ENCODE measurements at regions not wholly inside any gene's neighbourhood (a gene's known extent, or its start where the extent isn't known, plus 50 kb on each side); places are given as distances from the start of the nearest gene placed in this dataset.
A peak's percentile ranks its signal among the peaks of the same experiment; 100 is the strongest.

GRCh38 chr3:632571-633170, 436.1 kb downstream of the CHL1 start:
- Histone ChIP-seq H3K79me2 (ENCODE audit: insufficient read depth, low read length) (no peaks in the 10 kb centered on the region), H3K9me3 (ENCODE audit: insufficient read depth, low read depth, low read length) (no peaks in the 10 kb centered on the region), H3K4me3 (ENCODE audit: low read length, poor library complexity, severe bottlenecking) (no peak overlapping the region), H3K9me2 (replicated peaks; ENCODE audit: low read depth, low read length) (no peaks in the 10 kb centered on the region), H4K20me1 (ENCODE audit: insufficient read depth, low read length, poor library complexity, severe bottlenecking) (no peaks in the 10 kb centered on the region), H3K36me3 (ENCODE audit: insufficient read depth, low read length) (no peaks in the 10 kb centered on the region), H3K9ac (ENCODE audit: low read depth, low read length, poor library complexity, severe bottlenecking) (no peak overlapping the region), H3K4me1 (ENCODE audit: insufficient read depth, low read length, poor library complexity, severe bottlenecking) (no peaks in the 10 kb centered on the region), H3F3A (ENCODE audit: low read depth) (no peaks in the 10 kb centered on the region), H3K27me3 (ENCODE audit: insufficient read depth, low read length, poor library complexity, severe bottlenecking) (no peaks in the 10 kb centered on the region), H2AFZ (ENCODE audit: low read length) (no peak overlapping the region), H3K4me2 (ENCODE audit: low read depth, low read length, poor library complexity, severe bottlenecking) (no peak overlapping the region)
- TF ChIP-seq CTCF (conservative IDR thresholded peaks at IDR 0.05; ENCODE audit: low read length): peak; percentile 90
- TF ChIP-seq EZH2phosphoT487 (IDR thresholded peaks at IDR 0.05; ENCODE audit: borderline replicate concordance): no peak

- no peaks in the 10 kb centered on the region for H4K20me1 ChIP-seq (ENCODE audit: insufficient read depth, low read length, poor library complexity, severe bottlenecking)
- no peaks in the 10 kb centered on the region for H3F3A ChIP-seq (ENCODE audit: low read depth)
- H3K9me2 ChIP-seq (replicated peaks; ENCODE audit: low read depth, low read length): no peaks in the 10 kb centered on the region
- TF ChIP-seq CTCF (conservative IDR thresholded peaks at IDR 0.05; ENCODE audit: low read length) (no peak; the same call in 1 of the 2 replicates), EZH2phosphoT487 (IDR thresholded peaks at IDR 0.05; ENCODE audit: borderline replicate concordance) (no peak)
- no peaks in the 10 kb centered on the region for H3K4me1 ChIP-seq (ENCODE audit: insufficient read depth, low read length, poor library complexity, severe bottlenecking)
- H3K9me3 ChIP-seq (ENCODE audit: insufficient read depth, low read depth, low read length): no peaks in the 10 kb centered on the region
- no peak overlapping the region for H3K4me2 ChIP-seq (ENCODE audit: low read depth, low read length, poor library complexity, severe bottlenecking)
- H3K79me2 ChIP-seq (ENCODE audit: insufficient read depth, low read length): no peaks in the 10 kb centered on the region
- no peaks in the 10 kb centered on the region for H3K36me3 ChIP-seq (ENCODE audit: insufficient read depth, low read length)
- no peak overlapping the region for H3K4me3 ChIP-seq (ENCODE audit: low read length, poor library complexity, severe bottlenecking)
- no peaks in the 10 kb centered on the region for H3K27me3 ChIP-seq (ENCODE audit: insufficient read depth, low read length, poor library complexity, severe bottlenecking)
- H2AFZ ChIP-seq (ENCODE audit: low read length): no peak overlapping the region
- H3K9ac ChIP-seq (ENCODE audit: low read depth, low read length, poor library complexity, severe bottlenecking): no peak overlapping the region
Measured at GRCh38 chr3:634511-634910, 437.9 kb downstream of the CHL1 start.

GRCh38 chr3:635393-635792, 438.8 kb downstream of the CHL1 start:
- H4K20me1 ChIP-seq (ENCODE audit: insufficient read depth, low read length, poor library complexity, severe bottlenecking): no peaks in the 10 kb centered on the region
- TF ChIP-seq EZH2phosphoT487 (IDR thresholded peaks at IDR 0.05; ENCODE audit: borderline replicate concordance): no peak
- TF ChIP-seq CTCF (conservative IDR thresholded peaks at IDR 0.05; ENCODE audit: low read length): no peak
- H3K79me2 ChIP-seq (ENCODE audit: insufficient read depth, low read length): no peaks in the 10 kb centered on the region
- H3K4me3 ChIP-seq (ENCODE audit: low read length, poor library complexity, severe bottlenecking): no peak overlapping the region
- no peaks in the 10 kb centered on the region for H3K9me3 ChIP-seq (ENCODE audit: insufficient read depth, low read depth, low read length)
- H3F3A ChIP-seq (ENCODE audit: low read depth): no peaks in the 10 kb centered on the region
- no peaks in the 10 kb centered on the region for H3K9me2 ChIP-seq (replicated peaks; ENCODE audit: low read depth, low read length)
- H3K9ac ChIP-seq (ENCODE audit: low read depth, low read length, poor library complexity, severe bottlenecking): no peak overlapping the region
- no peaks in the 10 kb centered on the region for H3K36me3 ChIP-seq (ENCODE audit: insufficient read depth, low read length)
- no peak overlapping the region for H3K4me2 ChIP-seq (ENCODE audit: low read depth, low read length, poor library complexity, severe bottlenecking)
- H3K27me3 ChIP-seq (ENCODE audit: insufficient read depth, low read length, poor library complexity, severe bottlenecking): no peaks in the 10 kb centered on the region
- no peak overlapping the region for H2AFZ ChIP-seq (ENCODE audit: low read length)
- H3K4me1 ChIP-seq (ENCODE audit: insufficient read depth, low read length, poor library complexity, severe bottlenecking): no peaks in the 10 kb centered on the region

Data from Loucy (cell line).